Coronary artery (tissue), 2 donors: ENCODE measurements at regions not wholly inside any gene's neighbourhood (a gene's known extent, or its start where the extent isn't known, plus 50 kb on each side); places are given as distances from the start of the nearest gene placed in this dataset.

ENCODE experiments used
- DNase-seq: peaks from one replicate; pipeline ENCODE4 v3.0.0-alpha.2; 2017; ENCODE audit warnings: low spot score
- H3K27ac ChIP-seq, 2 donors: fragments of 200-600 bp; sonication (generic); one replicate each; pipeline ENCODE4 v1.5.1; 2016 to 2019
- H3K4me3 ChIP-seq: fragments of 200-600 bp; sonication (generic); 2 replicates; pipeline ENCODE4 v1.5.1; 2016; ENCODE audit warnings: mild to moderate bottlenecking, moderate library complexity
- CTCF ChIP-seq: fragments of 200-600 bp; sonication (generic); IDR thresholded peaks from one replicate; pipeline ENCODE4 v1.5.1; 2019; ENCODE audit warnings: antibody characterized with exemption

GRCh38 chr5:30540150-30540549 lies 653.3 kb upstream of the CDH6 start:
- TF ChIP-seq CTCF: no peak
- Histone ChIP-seq H3K27ac (no peak overlapping the region), H3K4me3 (no peak overlapping the region)
- DNase-seq: no peak

GRCh38 chr5:30539004-30539634 lies 654.4 kb upstream of the CDH6 start:
- Histone ChIP-seq H3K4me3 (no peak overlapping the region), H3K27ac (no peak overlapping the region)
- TF ChIP-seq CTCF: no peak
- DNase-seq: no peak

GRCh38 chr5:30525353-30525752 lies 668.1 kb upstream of the CDH6 start:
- TF ChIP-seq CTCF: no peak
- no peak overlapping the region for H3K4me3 ChIP-seq
- no peak for DNase-seq
- H3K27ac ChIP-seq: no peak overlapping the region

- no peak for DNase-seq
- Histone ChIP-seq H3K4me3 (no peak overlapping the region), H3K27ac (no peak overlapping the region)
- TF ChIP-seq CTCF: no peak
These were observed 669.1 kb upstream of the CDH6 start for GRCh38 chr5:30524428-30524827.

GRCh38 chr5:30523061-30523460 lies 670.4 kb upstream of the CDH6 start:
- no peak overlapping the region for H3K27ac ChIP-seq
- DNase-seq: no peak
- TF ChIP-seq CTCF: no peak
- no peak overlapping the region for H3K4me3 ChIP-seq

- DNase-seq: no peak
- no peak overlapping the region for H3K4me3 ChIP-seq
- TF ChIP-seq CTCF: no peak
- H3K27ac ChIP-seq: no peak overlapping the region
These were observed 688.2 kb upstream of the CDH6 start for GRCh38 chr5:30505014-30505886.

- no peak overlapping the region for H3K27ac ChIP-seq
- TF ChIP-seq CTCF: no peak
- DNase-seq: no peak
- H3K4me3 ChIP-seq: no peak overlapping the region
These were observed 691.2 kb upstream of the CDH6 start for GRCh38 chr5:30502277-30502676.
